Activated naive CD4-positive, alpha-beta T cell treated with Interleukin-2 at 50 U/mL for 16 hours (primary cell): ENCODE measurements at regions not wholly inside any gene's neighbourhood (a gene's known extent, or its start where the extent isn't known, plus 50 kb on each side); places are given as distances from the start of the nearest gene placed in this dataset.
"Not testable (repeated sequence)": the region's sequence is repeated elsewhere in the genome, so short reads cannot be mapped to it uniquely, and the experiment has no call there.

Experiments
- DNase-seq: peaks from one replicate; pipeline ENCODE4 v3.0.0-alpha.2; 2020

DNA sequence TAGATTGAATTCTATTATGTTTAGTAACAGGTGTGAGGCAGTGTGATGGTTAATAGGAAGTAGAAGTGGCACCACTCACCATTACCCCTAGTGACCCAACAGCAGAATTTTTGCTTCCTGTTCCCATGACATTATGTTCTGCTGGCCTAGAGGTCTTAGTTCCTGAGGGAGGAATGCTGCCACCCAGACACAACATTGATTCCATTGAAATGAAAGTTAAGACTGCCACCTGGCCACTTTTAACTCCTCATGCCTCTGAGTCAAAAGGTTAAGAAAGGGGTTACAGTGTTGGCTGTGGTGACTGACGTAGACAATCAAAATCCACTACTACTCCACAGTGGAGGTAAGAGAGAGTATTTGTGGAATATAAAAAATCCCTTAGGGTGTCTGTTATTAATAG is 218.9 kb upstream of the NMUR2 start:
- no peak for DNase-seq

DNA sequence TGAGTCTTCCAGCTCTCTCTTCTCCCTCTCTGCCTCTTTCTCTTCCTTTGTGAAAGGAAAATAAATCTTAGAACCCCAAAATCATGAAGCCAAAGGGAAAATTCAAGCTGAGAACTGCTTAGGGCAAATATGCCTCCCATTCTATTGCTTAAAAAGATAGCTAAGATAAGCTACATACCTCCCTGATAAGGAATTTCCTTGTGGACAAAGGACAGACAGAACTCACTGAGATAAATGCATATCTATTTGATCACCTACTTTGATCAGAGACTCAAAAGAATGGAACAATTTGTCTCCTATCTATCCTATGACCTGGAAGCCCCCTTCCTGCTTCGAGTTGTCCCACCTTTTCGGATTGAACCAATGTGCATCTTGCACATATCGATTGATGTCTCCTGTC is 220.6 kb upstream of the NMUR2 start:
- no peak for DNase-seq

DNA sequence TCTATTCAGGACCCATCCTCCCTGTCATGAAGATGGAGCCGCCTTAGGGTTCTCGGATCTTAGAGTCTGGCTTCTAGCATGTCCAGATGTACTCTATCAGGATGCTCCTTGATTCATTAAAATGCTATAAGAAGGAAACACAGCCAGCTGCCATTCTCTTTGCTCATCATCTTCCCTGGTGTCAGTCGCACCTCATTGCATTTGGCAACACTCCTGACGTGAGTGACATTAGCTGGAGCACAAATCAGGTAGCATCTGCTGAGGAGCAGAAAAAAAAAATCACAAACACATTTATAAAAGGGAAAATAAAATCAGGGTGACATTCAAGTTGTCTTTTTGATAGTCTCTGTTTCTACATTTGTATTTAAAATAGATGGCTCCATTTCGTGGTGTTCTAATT is 226.1 kb upstream of the NMUR2 start:
- DNase-seq = no peak

DNA sequence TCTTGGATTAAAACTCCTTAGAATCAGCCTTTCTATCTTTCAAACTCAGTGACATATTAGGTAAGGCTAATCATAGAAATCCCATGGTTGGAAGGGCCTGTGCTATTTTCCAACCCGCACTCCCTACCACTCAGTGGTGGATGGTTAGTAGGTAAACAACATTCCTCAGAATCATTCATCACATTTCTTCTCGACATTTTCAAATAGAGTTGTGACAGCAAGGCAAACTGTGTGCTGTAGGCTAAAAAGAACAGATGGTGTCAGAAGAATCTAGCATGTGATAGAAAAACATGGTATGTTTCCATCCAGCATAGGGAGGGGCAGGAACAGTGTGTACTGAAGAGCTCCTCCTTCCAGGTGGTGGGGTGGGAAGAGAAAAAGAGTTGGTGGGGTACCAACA is 227.3 kb upstream of the NMUR2 start:
- no peak for DNase-seq

DNA sequence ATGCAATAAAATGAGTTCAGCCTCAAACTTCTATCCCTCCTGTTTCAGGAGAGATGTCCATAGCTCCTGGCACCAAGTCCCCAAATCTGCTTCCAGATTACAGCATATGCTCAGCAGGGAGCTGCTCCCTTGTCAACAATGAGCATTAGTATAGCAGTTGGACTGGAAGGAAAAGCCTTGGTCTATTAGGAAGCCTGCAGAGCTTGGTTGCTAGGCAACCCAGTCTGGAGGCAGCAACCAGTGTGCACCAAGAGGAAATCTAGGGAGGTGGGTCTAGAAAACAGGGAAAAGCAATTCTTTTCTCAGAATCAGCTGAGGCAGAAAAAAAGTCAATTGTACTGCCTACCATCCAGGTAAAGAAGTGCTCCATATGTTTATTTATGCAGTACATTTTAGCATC is 229.5 kb upstream of the NMUR2 start:
- no peak for DNase-seq

DNA sequence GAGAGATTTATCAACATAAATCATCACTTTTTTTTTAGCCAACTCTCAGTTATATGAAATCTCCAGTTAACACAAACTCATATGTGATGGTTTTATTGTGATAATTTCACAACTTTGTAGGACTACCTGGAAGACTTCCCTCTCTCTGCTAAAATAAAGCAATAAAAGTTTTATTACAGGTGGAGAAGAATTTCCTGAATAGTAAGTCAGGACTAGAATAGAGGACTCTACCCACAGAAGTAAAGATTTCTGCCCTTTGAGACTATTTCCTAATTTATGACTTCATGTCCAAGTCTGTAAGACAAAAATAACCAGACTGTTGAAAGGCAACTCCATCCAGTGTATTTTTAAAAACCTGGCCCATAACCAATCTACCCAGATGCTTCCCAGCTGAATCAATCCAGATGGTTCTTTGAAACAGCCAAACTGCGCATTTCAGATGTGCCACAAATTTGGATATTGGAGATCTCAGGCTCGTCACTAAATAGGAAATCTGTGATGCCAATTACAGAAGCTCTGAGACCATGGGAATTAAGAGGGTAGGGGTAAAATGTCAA is 234.0 kb upstream of the NMUR2 start:
- DNase-seq = no peak

DNA sequence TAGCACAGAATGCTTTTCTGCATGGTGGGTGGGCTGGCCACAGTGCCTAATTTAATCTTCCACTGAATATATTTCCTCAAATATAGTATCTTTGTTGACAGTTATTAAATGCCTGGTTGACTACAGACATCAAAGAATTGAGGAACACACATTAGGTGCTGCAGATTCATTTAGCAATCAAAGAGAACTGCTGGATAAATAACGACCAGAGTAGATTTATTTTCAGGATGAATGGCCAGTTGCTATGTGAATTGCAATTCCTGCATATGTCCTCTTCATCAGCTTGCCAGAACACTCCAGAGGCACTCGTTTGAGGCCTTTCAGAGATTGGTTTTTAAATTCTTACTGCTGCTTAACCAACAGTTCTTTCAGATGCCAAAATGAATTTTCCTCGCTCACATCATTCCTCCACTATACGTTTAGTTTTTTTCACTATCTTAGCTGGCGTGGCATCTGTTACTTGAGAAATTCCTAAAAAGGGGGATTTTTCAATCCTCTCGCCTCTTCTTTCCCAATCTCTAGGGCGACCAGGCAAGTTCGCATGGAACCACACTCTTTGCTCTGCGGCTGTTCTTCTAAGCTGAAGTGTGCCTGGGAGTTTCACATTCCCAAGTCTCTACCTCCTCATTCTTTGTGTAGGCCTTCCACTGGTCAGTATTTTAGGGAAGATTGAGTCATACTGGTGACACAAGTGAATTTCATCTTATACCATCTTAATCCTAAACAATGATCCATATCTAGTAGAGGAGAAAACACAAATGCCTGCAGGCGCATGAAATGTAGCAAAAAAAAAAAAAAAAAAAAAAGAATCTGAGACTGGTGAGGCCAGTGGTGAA is 237.1 kb upstream of the NMUR2 start:
- no peak for DNase-seq

DNA sequence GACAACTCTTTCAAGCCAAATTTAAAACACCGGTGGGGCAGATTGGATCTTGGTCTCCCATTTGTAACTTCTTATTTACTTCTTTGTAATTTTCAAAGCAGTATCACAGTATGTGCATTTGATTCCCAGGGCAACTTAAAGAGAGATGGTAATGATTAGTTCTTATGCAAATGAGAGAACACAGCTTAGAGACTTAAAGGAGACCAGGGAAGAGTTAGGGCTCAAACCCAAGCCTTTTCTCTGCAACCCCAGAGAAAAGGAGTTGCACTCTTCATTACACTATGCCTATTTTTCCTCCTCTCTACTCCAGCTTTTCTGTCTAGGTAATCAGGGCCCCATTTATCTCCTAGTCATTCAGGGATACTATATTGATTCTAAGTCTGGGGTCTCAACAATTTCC is 237.8 kb upstream of the NMUR2 start:
- no peak for DNase-seq

DNA sequence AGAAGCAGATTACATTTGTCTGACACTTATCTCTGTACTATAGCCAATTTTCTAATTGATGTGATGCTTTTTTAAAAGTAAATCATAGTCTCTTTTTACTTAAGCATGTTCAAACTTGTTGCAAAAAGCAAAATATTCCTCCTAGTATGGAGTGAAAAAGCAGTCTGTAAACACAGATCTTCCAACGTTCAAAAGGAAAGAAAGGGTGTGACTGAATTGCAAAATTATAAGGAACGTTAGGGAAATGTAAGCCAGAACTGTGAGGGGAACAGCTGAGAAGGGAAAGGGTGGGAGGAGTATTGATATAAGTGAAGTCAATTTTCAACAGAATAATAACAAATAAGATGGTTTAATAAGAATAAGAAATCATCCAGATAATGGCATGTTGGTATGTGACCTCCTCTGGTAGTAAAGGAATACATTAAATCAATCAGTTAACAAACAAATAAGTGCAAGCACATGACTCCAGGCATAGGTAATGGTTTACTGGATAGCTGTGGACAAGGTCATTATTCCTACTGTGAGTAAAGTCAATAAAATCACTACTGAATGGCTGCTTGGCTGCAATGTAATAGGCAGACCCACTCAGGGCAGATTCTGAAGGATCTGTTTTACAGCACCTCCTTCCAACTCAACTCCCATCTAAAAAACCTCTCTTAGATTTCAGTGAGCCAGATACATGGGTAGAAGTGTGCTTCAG is 239.1 kb upstream of the NMUR2 start:
- DNase-seq = no peak

DNA sequence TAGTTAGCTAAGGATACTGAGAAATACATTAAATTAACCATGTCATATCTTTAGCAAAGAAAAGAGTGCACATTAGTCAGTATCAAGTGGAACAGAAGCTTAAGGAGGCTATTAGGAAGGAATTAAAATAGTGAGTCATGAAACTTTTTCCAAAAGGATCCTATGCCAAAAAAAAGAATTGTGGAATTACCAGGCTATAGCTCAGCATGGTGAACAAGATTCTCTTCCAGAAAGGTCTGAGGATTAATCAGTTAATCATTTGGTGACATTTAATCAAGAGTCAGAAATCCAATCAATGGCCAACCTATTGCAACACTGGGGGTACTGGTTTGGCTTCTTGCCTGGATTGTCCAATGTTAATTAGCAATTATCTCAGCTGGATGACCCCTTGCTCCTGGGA is 244.5 kb upstream of the NMUR2 start:
- no peak for DNase-seq

DNA sequence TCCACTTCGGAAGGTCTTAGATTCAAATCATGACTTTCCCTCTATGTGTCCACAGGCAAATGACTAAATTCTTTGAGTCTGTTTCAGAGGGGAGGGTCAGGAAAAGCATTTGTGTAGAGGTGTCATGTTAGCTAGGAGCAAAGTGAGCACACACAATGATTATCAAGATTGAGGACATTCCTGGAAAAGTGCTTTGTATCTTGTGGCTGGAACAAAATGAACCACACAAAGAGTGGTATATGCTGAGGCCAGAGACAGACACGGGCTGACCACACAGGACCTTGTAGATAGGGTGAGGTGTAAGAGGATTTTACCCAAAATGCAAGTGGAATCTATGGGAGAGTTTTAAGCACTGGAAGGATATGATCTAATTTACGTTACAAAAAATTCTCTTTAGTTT is 245.3 kb upstream of the NMUR2 start:
- no peak for DNase-seq

DNA sequence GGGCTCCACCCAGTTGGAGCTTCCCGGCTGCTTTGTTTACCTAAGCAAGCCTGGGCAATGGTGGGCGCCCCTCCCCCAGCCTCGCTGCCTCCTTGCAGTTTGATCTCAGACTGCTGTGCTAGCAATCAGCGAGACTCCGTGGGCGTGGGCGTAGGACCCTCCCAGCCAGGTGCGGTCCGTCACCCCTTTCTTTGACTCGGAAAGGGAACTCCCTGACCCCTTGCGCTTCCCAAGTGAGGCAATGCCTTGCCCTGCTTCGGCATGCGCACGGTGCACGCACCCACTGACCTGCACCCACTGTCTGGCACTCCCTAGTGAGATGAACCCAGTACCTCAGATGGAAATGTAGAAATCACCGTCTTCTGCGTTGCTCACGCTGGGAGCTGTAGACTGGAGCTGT is 254.4 kb upstream of the NMUR2 start:
- DNase-seq = not testable (repeated sequence)

DNA sequence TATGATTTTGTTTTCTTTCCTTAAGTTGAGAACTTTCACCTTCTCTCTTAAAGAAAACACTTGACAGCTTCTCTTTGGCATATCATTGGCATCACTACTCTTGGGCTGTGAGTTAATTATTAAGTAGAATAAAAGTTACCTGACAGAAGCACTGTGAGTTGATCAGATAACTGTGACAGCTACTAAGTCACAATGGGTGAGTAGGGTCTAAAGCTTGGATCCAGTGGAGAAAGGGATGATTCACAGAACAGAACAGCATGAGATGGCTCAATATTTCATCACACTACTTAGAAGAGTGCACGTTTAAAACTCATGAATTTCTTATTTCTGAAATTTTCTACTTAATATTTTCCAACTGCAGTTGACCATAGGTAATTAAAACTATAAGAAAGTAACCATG is 268.5 kb upstream of the NMUR2 start:
- DNase-seq = no peak

DNA sequence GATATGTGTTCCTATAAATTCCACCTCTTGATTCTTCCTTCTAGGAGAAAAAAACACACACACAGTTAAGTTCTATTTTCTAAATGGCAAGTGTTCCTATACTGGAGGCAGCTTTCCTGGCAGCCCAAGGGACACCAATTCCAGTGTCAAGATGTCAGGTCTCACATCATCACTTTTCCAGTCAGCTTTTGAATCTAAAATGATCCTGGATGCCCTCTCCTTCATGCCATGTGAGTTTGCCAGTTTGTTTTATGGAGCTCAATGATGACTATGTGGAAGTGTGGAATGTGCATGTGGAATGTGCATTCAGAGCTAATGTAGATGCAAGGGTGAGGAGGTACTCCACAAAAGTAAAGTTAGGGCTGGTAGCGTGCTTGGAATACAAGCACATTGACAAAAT is 269.3 kb upstream of the NMUR2 start:
- no peak for DNase-seq

DNA sequence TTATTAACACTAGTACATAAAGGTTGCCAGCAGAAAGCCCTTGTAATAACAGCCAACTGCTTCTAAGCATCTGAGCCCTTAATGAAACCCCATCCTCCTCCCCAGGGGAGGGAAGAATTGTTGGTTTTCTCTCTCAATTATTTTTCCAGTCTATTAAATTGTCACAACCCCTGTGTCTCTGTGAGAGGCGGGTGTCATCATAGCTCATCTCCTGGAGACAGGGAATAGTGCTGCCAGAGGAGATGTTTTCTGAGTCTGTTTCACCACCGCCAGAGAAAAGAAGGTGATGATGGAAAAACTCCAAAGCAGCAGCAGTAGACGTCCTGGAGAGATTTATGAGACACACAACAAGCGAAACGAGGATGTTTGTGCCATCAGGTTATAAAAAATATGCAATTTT is 271.1 kb upstream of the NMUR2 start:
- no peak for DNase-seq

DNA sequence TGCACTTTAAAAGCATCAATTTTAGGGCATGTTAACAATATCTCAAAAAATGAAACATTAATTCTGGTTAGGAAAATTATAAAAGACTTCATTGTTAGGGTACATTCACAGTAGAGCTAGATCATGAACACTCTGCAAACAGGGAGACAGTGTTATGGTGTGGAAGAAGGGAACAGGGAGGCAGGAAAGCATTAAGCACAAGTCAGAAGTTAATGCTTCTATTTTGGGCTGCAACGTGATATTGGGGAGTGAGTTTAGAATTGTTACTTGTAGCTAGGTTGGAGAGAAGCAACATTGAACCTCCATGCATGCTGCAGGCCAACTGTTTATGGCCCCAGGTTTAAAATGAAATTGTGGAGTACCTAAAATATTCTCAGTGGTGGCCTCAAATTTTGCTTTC is 278.1 kb upstream of the NMUR2 start:
- no peak for DNase-seq

DNA sequence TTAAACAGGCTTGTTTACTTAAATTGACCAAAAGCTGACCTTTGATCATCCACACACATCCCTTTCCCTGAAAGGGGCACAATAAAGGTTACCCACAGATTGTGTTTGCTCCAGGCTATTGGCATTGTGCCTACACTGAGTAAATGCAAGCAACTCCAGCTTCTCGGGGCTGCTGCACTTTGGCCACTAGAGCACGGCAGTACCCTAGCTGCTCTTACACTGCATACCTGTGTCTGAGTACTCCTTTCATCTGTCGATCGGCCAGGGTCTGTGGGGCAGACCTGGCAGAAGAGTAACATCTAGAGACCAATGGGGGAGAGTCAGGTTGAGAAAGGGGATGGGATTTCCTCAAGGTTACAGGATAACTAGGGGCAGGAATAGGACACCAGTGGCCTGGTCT is 281.9 kb upstream of the NMUR2 start:
- no peak for DNase-seq

DNA sequence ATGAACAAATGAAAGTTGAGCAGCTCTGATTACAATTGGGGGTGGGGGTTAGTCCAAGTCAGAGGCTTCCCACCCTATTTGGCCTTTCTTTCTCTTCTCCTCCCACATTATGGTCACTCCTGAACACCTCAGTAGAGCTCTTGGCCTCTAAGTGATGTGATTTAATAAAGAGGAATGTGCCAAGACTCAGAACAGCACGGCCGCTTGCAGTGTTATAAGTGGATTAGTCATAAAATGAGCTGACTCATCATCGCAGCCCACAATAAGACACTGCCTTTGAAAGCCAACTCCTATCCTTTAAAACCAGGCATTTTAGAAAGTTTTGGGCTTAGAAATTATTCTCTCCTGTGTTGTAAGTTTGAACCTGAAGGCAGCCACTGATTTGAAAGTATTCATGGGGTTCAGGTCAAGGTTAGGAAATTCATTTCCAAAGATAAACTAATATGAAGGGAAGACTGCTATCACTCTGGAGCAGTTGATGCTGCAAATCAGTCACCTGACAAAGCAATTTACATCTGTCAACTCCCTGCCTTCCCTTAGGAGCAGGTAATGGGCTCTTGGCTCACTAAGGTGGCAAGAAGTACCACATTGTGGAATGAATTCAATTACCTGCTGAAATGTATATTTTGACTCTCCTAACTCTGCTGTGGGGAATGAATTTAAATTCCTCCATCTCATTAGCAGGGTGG is 283.6 kb upstream of the NMUR2 start:
- DNase-seq = no peak

DNA sequence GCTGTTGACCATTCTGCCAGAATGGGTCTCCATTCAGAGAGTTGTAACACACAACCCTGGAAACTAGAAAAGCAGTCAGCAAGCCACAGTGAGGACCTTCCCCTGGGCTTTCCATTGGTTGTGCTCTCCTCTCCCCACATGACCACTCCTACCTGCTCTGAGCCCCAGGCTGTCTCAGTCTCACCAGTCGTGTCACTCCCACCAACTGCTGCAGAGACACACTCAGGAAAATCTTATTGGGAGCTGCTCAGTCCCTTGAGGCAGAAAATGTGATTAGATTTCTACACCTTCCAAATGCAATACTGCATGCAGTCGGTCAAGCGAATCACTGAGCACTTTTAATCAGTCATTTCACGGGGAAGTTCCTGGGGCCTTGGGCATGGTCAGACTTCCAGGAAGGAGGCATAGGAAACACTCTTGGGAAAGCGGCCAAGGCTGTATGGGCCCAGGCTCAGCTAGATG is 284.2 kb upstream of the NMUR2 start:
- no peak for DNase-seq

DNA sequence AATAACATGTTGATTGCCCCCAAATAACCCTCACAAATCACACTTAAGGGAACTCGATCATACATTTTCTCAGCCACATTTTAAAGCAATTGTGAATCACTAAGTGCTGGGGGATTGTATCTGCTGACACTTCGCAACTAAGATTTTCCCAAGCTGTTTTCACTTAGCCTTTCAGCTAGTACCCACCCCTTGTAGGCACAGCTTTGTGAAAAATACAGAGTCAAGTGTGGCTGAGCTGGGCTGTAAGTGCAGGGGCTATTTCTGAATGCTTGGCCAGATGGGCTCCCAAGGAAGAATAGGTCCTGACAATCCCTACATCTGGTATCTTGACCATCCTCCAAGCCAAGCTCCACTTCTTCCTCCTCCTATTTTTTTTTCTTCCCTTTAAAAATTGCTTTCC is 289.2 kb upstream of the NMUR2 start:
- no peak for DNase-seq

DNA sequence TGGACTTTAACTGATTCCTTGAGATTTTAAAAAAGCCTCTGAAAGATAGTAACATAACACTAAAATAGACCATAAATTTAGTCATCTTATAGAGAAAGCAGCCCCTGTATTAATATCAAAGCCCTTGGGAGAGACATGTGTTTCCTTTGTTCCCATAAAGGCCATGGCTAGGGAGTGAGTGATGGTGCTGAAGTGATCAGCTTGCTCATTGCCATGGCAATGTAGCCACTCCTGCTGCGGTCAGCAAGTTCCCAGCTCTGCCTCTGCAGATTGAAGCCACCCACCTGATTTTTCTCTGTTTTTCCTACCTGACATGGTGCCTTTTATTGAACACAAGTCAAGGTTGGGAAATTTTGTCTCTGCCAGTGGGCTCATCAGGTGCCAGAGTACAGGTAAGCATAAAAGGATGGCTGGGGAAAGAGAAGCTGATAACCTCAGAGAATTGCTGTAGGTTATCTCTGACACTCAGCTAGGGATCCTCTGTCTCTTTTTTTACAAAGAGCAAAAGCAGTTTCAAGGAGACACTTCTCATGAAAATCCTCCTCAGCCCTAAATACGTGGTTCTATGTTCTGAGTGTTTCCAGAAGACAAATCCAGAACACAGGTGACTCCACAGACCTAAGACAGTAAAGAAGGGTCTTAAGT is 296.3 kb upstream of the NMUR2 start:
- no peak for DNase-seq

DNA sequence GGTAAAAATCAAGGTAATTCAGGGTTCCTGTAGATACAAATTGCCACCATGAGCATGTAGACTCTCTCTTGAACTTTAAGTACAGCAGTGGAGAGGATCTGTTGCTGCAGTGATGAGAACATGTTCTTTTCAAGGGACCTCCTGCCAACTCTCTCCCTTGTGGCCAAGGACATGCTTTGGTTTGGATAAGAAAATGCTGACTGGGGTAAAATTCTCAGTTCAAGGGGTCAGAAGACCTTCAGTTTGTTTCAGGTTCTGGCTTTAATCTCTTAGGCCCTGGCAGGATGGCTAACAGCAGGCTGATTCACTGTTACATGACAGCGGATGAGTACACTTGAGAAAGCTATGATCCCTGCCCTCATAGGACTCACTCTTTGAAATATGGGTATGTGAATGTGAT is 299.2 kb upstream of the NMUR2 start:
- no peak for DNase-seq

DNA sequence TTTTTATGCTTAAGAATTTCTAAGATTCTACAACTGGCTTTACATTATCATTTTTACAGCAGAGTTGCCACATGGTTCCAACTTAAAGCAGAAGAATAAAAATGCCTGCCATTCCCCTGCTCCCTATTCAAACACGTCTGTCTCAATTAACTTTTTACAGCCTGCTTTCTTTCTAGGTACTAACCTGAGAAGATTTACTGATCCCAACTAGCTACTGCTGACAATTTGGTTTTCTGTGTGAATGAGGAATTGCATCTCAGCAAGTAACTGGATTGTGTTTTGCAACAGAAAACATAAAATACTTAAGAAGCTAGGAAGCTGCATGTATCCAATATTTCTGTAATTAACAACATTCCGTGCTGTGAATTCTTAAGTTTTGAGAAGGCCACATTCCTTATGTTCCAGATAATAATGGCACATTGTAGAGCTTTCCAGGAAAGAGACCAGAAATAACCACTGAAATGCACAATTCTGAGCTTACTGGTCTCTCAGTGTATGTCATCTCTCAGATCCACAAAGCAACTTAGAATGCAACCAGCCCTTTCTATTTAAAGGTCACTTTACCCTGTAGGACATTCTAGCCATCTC is 306.8 kb upstream of the NMUR2 start:
- no peak for DNase-seq
